Ishikawa (cell line): ENCODE measurements at regions not wholly inside any gene's neighbourhood (a gene's known extent, or its start where the extent isn't known, plus 50 kb on each side); places are given as distances from the start of the nearest gene placed in this dataset.

Experiments
- CEBPB ChIP-seq: IDR thresholded peaks from 2 replicates; pipeline ENCODE4 v1.6.1; 2012
- CREB1 ChIP-seq: IDR thresholded peaks from 2 replicates; pipeline ENCODE4 v1.6.1; 2012; ENCODE audit warnings: low read depth
- EGR1 ChIP-seq: IDR thresholded peaks from 2 replicates; pipeline ENCODE4 v1.6.1; 2012
- EP300 ChIP-seq: IDR thresholded peaks from 2 replicates; pipeline ENCODE4 v1.6.1; 2012; ENCODE audit warnings: borderline replicate concordance
- FOXM1 ChIP-seq: IDR thresholded peaks from 2 replicates; pipeline ENCODE4 v1.6.1; 2012; ENCODE audit warnings: low read depth, borderline replicate concordance
- NFIC ChIP-seq: IDR thresholded peaks from 2 replicates; pipeline ENCODE4 v1.6.1; 2012
- RAD21 ChIP-seq: IDR thresholded peaks from 2 replicates; pipeline ENCODE4 v1.6.1; 2012; ENCODE audit warnings: low read depth
- REST ChIP-seq: IDR thresholded peaks from 2 replicates; pipeline ENCODE4 v1.6.1; 2012; ENCODE audit warnings: low read depth, mild to moderate bottlenecking
- TAF1 ChIP-seq: IDR thresholded peaks from 2 replicates; pipeline ENCODE4 v1.6.1; 2012; ENCODE audit warnings: low read depth, mild to moderate bottlenecking
- TCF12 ChIP-seq: IDR thresholded peaks from 2 replicates; pipeline ENCODE4 v1.6.1; 2012; ENCODE audit warnings: low read depth
- TEAD4 ChIP-seq: IDR thresholded peaks from 2 replicates; pipeline ENCODE4 v1.6.1; 2012
- USF1 ChIP-seq: IDR thresholded peaks from 2 replicates; pipeline ENCODE4 v1.6.1; 2012
- YY1 ChIP-seq: IDR thresholded peaks from 2 replicates; pipeline ENCODE4 v1.6.1; 2012; ENCODE audit warnings: low read depth
- ZBTB7A ChIP-seq: IDR thresholded peaks from 2 replicates; pipeline ENCODE4 v1.6.1; 2012; ENCODE audit warnings: low read depth
- TF ChIP-seq, protein P1 (sequence below): IDR thresholded peaks from 2 replicates; pipeline ENCODE4 v1.6.1; 2012

DNA sequence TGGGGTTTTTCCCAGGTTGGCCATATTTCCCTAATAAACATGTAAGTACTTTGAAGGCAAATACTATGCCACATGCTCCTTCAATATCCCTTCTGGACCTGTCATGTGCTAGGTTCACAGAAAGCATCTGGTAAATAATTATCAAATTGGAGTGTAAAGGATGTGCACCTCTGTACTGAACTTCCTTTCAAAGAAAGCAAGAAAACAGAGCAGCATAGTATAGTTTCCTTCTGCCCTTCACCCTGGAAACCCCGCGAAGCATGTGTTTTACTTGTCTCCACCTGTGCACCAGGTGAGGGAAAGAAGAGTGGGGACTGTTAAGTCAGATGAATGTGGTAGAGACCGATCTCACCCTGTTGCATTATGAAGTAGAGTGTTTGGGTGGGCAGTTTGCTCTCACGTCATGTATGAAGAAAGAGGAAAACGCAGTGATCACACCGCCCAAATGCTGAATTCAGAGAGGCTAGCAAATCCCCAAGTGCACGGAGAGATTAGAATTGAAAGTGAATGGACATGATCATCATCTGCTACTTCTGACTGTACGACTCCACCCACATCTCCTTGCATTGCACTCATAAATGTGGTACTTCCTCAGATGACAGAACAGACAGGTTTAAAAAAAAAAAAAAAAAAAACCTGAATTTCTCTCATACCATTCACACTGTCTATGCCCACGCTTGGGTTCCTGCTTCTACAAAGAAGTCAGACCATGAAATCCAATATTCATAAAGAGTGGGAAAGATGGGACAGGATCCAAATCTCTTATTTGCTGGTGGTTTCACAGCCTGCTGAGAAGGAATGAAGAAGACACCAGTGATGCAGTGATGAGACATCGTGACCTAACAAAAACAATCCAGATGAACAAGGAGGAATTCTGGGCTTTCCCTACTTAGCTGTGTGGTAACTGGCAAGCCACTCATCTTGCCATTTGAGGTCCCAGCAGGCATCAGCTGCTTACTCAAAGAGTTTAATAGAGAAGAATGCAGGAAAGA lies 448.6 kb downstream of the BCL11A start:
- TF ChIP-seq TAF1 (no peak), NFIC (no peak), FOXM1 (no peak), CREB1 (no peak), REST (no peak), EP300 (no peak), EGR1 (no peak), CEBPB (no peak), USF1 (no peak), YY1 (no peak), RAD21 (no peak), TEAD4 (no peak)
- TF ChIP-seq, protein P1, sequence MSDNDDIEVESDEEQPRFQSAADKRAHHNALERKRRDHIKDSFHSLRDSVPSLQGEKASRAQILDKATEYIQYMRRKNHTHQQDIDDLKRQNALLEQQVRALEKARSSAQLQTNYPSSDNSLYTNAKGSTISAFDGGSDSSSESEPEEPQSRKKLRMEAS: no peak

GRCh38 chr2:60100034-60100433 lies 453.4 kb downstream of the BCL11A start:
- TF ChIP-seq REST (no peak), RAD21 (no peak), USF1 (no peak), ZBTB7A (no peak), YY1 (no peak), CREB1 (no peak), NFIC (no peak), FOXM1 (no peak), EP300 (no peak), TAF1 (no peak), TCF12 (no peak), TEAD4 (no peak)
- TF ChIP-seq, protein P1: no peak

GRCh38 chr2:60098996-60099395 lies 454.5 kb downstream of the BCL11A start:
- TF ChIP-seq CREB1: no peak
- no peak for TF ChIP-seq REST
- TF ChIP-seq TEAD4: no peak
- TF ChIP-seq EP300: no peak
- TF ChIP-seq NFIC: no peak
- TF ChIP-seq RAD21: no peak
- TF ChIP-seq ZBTB7A: no peak
- no peak for TF ChIP-seq EGR1
- no peak for TF ChIP-seq TAF1
- TF ChIP-seq FOXM1: no peak

DNA sequence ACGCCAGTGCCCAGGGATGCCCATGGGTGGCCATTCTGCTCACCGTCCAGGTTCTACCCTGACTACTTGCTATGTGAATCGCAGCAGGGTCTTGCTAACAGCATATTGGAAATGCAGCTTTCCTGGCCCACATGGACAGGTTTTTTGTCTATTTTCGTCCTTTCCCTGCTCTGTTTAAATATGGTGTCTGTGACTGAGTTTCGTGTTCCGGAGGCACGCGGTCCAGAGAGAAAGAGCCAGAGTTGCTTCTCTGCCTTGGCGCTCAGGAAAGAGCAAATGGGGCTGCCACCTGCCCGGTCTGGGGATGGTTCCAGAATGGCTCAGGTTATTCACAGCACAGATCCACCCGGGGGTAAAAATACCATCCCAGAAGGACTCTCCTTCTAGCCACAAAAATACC lies 456.2 kb downstream of the BCL11A start:
- TF ChIP-seq REST (no peak), ZBTB7A (no peak), USF1 (no peak), YY1 (no peak), CEBPB (no peak), FOXM1 (no peak), EP300 (no peak), EGR1 (no peak), RAD21 (no peak), TEAD4 (no peak), TCF12 (no peak), TAF1 (no peak), NFIC (no peak), CREB1 (no peak)
- TF ChIP-seq, protein P1: no peak
